ENCODE measurements at regions not wholly inside any gene's neighbourhood (a gene's known extent, or its start where the extent isn't known, plus 50 kb on each side); places are given as distances from the start of the nearest gene placed in this dataset.

DNA sequence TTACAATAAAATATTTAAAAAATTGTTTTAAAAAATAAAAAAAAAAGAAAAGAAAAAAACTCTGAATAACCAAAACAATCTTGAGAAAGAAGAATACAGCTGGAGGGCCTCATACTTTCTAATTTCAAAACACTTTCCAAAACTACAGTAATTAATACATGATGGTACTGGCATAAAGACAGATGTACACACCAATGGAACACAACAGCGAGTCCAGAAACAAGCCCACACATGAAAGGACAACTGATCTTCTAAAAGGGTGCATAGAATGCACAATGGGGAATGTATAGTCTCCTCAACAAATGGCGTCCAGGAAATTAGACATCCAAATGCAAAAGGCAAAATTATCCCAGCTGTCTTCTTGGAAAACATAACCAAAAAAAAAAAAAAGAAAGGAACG, 99.6 kb downstream of the LURAP1L start:
- no peak for DNase-seq (ENCODE audit: low read depth, low spot score)

GRCh38 chr9:12875191-12875590, 100.4 kb downstream of the LURAP1L start:
- DNase-seq (ENCODE audit: low read depth, low spot score): no peak

DNA sequence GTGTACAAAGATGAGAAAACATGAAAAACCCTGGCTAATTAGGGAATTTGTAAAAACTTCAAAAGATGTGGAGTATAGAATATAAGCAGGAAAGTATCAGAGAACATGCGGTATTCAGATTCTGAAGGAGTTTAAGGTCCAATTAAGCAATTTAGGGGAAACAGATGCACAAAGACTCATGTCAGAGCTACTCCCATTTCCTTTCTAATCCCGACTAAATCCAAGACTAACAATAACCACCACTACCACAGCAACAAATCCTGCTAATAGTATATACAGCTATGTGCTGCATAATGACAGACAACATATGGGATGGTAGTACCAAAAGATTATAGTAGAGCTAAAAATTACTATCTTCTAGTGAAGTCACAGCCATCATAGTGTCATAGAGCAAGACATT, 102.1 kb downstream of the LURAP1L start:
- no peak for DNase-seq (ENCODE audit: low read depth, low spot score)

- DNase-seq (ENCODE audit: low read depth, low spot score): no peak
Observed at GRCh38 chr9:12878351-12878978, 103.6 kb downstream of the LURAP1L start.

DNA sequence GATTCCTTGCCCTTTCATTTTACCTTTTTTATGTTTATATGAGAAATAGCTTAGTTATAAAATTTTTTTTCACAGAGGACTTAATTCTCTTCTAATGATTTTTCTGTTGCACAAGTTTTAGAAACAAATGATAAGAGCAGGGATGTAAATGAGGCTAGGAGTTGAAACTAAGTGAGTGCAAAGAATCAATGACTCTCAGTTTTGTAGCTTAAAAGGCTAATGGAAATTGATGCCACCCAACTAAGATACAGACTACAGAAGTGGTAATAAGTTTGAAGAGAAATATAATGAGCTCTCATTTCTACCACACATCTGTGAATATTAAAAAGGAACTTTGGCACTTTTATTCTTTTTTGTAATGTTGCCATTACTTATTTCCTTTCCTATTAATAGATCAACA, 105.1 kb downstream of the LURAP1L start:
- DNase-seq (ENCODE audit: low read depth, low spot score): no peak

- no peak for DNase-seq (ENCODE audit: low read depth, low spot score)
Observed at GRCh38 chr9:12880406-12881015, 105.7 kb downstream of the LURAP1L start.

GRCh38 chr9:12882430-12882829, 107.6 kb downstream of the LURAP1L start:
- DNase-seq (ENCODE audit: low read depth, low spot score): peak; percentile 43

- DNase-seq (ENCODE audit: low read depth, low spot score): no peak
Observed at GRCh38 chr9:12884736-12885395, 110.0 kb downstream of the LURAP1L start.

DNA sequence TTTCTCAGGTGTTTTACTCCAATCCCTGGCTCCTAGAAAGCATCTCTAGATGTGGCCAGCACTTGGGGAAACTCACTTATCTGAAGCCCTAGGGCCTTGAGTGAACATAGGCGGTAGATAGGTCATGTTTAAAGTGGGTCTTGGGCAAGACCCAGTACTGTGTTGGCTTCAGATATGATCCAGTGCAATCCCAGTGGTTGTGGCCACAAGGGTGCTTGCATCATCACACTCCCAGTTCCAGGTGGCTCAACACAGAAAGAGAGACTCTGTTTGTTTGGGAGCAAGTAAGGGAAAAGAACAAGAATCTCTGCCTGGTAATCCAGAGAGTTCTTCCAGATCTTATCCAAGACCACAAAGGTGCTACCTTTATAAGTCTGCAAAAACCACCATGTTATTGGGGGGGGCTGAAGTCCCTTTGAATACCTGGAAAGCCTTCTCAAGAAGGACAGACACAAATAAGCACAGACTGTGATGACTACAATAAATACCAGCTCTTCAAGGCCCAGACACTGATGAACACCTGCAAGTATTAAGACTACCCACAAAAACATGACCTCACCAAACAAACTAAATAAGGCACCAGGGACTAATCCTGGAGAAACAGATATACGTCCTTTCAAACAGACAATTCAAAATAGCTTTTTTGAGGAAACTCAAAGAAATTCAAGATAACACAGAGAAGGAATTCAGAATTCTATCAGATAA, 114.7 kb downstream of the LURAP1L start:
- DNase-seq (ENCODE audit: low read depth, low spot score): no peak

DNA sequence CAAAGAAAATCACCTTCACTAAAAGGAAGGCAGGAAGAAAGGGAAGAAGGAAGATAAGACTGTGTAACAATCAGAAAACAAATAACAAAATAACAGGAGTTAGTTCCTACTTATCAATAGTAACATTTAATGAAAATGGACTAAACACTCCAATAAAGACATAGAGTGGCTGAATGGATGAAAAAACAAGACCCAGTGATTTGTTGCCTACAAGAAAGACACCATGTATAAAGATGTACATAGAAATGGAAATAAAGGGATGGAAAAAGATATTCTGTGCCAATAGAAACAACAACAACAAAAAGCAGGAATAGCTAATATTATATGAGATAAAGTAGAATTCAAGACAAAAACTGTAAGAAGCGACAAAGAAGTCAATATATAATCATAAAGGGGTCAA, 116.8 kb downstream of the LURAP1L start:
- no peak for DNase-seq (ENCODE audit: low read depth, low spot score)

DNA sequence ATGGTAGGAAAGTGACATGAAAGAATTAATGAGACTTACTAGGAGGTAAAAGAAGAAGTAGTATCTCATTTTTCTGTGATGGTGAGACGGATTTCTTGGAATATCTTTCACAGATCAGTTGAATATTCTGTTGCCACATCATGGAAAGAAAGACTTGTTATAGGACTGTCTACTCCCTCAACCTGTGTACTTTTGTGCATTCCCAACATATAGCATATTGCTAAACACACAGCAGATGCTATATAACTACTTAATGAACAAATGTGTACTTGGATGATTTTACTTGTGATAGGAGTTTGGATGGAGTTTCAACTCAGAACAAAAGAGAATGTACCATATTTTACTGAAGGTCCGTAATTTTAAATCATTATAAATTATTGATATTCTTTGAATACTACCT, 128.5 kb downstream of the LURAP1L start:
- no peak for DNase-seq (ENCODE audit: low read depth, low spot score)

DNA sequence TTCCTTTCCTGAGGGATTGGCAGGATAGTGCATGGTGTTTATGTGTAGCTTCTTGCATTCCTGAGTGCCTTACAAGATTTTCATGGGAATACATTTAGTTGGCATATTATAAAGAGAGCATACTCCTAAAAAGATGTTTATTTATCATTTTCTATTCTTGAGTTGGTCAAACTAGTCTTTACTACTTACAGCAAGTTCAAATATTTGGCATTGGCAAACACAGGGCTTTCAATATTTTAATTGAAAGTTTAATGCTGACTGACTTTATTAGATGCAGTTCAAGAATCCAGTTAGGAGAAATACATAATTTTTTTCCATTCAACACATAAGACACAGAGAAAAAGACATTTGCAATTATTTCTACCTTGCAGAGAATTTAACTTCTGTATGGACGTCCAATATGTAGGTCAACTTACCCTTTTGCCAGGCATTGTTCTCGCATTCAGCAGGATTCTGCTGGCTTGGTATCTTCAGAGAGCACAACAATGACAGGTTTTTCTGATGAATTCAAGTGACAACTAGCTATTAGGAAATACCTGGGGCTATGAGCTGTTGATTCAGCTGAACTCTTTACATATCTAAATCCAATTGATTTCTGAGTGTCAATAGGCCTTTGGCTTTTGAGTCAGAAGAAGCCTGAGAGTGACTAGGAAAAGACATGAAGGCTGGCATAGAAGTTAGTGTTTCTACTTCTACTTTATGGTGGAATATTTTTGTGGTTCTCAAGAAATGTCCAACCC, 129.6 kb downstream of the LURAP1L start:
- DNase-seq (ENCODE audit: low read depth, low spot score): no peak

GRCh38 chr9:12906646-12907045, 131.8 kb downstream of the LURAP1L start:
- no peak for DNase-seq (ENCODE audit: low read depth, low spot score)

GRCh38 chr9:12908895-12909294, 134.1 kb downstream of the LURAP1L start:
- DNase-seq (ENCODE audit: low read depth, low spot score): no peak

- no peak for DNase-seq (ENCODE audit: low read depth, low spot score)
Observed at GRCh38 chr9:12915366-12915954, 140.6 kb downstream of the LURAP1L start.

DNA sequence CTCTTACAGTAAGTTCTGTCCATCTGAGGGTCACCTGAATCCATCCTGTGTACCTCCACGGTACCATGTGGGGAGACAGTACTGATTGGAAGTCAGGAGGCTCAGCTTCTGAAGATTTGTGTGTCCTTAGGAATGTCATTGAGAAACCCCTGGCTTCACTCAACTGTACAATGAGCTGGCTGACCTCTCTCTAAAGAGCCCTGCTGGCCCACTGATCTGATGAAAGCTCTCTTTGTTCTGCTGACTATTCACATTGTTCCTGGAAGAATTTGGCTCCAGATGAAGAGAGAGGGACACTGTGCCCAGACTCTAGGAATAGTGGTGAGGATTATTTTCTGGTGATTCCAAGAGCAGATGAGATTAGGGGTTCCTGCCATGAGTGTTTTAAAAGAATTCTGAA, 141.2 kb downstream of the LURAP1L start:
- DNase-seq (ENCODE audit: low read depth, low spot score): no peak

GRCh38 chr9:12920437-12920836, 145.6 kb downstream of the LURAP1L start:
- no peak for DNase-seq (ENCODE audit: low read depth, low spot score)

- no peak for DNase-seq (ENCODE audit: low read depth, low spot score)
Observed at GRCh38 chr9:12921621-12922020, 146.8 kb downstream of the LURAP1L start.

GRCh38 chr9:12922224-12922866, 147.5 kb downstream of the LURAP1L start:
- DNase-seq (ENCODE audit: low read depth, low spot score): no peak

GRCh38 chr9:12923468-12924009, 148.7 kb downstream of the LURAP1L start:
- DNase-seq (ENCODE audit: low read depth, low spot score): peak; percentile 24

GRCh38 chr9:12930906-12931305, 156.1 kb downstream of the LURAP1L start:
- no peak for DNase-seq (ENCODE audit: low read depth, low spot score)
